LNCaP clone FGC (cell line): ENCODE measurements at regions not wholly inside any gene's neighbourhood (a gene's known extent, or its start where the extent isn't known, plus 50 kb on each side); places are given as distances from the start of the nearest gene placed in this dataset.
"Not testable (repeated sequence)": the region's sequence is repeated elsewhere in the genome, so short reads cannot be mapped to it uniquely, and the experiment has no call there.

ENCODE experiments used
- DNase-seq: peaks from one replicate; pipeline ENCODE4 v3.0.0-alpha.2; 2011; ENCODE audit warnings: low read depth
- H3K4me3 ChIP-seq: 2 replicates; pipeline ENCODE4 v1.5.1; 2011; ENCODE audit warnings: mild to moderate bottlenecking, low read depth, low read length, control low read depth

DNA sequence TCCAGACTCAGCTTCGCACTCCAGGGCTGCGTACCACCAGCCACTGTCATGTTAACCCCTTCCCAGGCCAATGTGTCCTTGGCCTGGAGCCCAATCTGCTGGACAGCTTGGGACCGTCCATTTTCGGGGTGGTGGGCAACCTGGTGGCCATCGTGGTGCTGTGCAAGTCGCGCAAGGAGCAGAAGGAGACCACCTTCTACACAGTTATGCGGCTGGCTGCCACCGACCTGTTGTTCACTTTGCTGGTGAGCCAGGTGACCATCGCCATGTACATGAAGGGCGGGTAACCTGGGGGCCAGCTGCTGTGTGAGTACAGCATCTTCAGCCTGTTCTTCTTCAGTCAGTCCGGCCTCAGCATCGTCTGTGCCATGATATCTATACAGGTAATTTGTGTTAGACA lies 90.3 kb upstream of the ZNG1F start:
- DNase-seq, H3K4me3 ChIP-seq: not testable (repeated sequence)

DNA sequence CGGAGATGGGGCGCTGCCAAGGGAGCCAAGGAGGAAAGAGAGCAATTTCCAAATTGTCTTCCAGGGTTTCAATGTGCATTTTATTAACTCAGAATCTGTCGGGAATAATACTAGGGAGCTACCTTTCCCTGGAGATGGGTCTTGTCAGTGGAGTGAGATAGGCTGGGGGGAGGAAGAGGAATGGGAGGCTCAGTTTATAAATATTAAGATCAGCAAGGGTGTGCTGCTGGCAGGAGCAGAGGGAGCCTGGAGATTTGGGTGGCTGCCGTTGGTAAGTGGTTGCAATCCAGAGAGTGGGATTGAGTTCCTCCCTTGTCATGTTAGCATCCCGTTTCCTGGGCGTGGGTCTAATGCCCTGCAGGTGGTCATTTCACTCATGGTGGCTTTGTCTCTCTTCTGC lies 89.9 kb upstream of the ZNG1F start:
- not testable (repeated sequence) for DNase-seq

DNA sequence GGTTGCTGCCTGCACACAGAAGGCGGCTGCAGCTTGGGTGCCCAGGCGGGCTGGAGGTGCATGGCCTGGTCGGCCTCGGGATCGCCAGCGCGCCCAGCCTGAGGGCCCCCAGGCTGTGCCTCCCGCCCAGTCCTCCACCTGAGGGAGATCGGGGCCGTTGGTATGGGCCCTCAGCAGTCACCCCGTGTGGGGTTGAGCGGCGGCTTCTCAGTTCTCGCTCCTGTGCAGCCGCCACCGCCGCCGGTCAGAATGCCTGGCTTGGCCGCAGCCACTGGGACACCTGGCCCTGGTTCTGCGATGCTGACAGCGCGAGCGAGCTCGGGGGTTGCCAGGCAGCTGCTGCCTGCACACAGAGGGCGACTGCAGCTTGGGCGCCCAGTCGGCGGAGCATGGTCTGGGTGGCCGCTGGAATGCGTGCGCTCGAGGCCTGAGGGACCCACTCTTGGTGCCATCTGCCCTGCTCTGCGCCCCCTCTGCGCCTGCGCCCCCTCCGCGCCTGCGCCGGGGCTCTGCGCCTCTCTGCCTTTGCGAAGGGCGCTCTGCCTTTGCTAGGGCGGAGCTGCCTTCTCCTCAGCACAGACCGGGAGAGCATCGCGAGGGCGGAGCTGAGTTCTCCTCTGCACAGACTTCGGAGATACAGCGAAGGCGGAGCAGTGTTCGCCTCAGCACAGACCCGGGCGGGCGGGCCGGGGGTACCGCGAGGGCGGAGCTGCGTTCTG lies 84.6 kb upstream of the ZNG1F start:
- peak overlapping the region; percentile 38 for H3K4me3 ChIP-seq
- DNase-seq = peak; percentile 19

More for the DNA sequence above, 89.9 kb upstream of the ZNG1F start:
- H3K4me3 ChIP-seq = not testable (repeated sequence)

DNA sequence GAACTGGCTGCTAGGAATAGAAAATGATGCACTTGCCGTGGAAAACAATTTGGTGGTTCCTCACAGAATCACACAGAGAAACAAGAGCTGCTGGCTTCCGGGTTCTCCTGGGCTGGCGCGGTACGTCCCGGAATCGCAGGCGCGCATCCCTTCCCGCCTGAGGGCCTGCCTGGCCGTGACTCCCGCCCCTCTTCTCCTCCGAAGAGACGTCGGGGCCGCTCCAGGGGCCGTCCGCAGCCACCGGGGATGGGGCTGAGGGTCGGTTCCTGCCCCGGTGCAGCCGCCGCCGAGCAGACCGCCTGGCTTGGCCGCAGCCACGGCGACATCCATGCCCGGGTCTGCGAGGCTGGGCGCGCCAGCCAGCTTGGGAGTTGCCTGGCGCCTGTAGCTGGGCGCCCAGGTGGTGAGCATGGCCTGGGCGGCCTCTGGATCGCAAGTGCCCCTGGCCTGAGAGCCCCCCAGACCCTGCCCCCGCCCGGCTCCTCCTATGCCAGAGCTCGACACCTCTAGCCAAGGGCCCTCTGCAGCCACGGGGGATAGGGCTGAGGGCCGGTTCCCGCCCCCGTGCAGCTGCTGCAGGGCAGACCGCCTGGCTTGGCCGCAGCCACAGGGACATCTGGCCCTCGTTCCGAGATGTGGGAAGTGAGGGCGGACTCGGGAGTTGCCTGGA lies 83.9 kb upstream of the ZNG1F start:
- not testable (repeated sequence) for DNase-seq, H3K4me3 ChIP-seq

DNA sequence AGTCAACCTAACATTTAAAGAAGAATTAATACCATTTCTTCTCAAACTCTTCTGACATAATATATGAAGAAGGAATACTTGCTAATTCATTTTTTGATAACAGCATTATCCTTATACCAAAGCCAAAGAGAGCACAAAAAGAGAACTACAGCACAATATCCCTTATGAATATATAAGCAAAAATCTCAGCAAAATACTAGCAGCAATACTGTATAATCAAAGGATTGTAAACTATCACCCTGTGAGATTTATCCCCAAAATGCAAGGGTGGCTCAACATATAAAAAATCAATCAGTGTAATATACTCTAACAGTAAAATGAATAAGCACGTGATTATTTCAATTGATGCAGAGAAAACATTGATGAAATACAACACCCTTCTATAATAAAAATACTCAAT lies 81.9 kb upstream of the ZNG1F start:
- DNase-seq, H3K4me3 ChIP-seq: not testable (repeated sequence)

DNA sequence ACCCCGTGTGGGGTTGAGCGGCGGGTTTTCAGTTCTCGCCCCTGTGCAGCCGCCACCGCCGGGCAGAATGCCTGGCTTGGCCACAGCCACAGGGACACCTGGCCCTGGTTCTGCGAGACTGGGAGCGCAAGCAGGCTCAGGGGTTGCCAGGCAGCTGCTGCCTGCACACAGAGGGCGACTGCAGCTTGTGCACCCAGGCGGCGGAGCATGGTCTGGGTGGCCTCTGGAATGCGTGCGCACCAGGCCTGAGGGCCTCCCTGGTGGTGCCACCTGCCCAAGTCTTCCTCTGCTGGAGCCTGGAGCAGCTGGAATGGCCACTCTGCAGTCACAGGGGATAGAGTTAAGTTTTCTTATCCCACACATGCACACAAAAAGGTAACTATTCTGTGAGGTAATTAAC lies 80.4 kb upstream of the ZNG1F start:
- H3K4me3 ChIP-seq, DNase-seq: not testable (repeated sequence)

DNA sequence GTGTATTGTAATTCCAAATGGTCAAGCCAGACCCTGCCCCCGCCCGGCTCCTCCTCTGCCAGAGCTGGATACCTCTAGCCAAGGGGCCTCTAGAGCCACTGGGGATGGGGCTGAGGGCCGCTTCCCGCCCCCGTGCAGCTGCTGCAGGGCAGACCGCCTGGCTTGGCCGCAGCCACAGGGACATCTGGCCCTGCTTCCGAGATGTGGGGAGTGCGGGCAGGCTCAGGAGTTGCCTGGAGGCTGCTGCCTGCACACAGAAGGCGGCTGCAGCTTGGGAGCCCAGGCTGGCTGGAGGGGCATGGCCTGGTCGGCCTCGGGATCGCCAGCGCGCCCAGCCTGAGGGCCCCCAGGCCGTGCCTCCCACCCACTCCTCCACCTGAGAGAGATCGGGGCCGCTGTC lies 79.9 kb upstream of the ZNG1F start:
- not testable (repeated sequence) for H3K4me3 ChIP-seq, DNase-seq

DNA sequence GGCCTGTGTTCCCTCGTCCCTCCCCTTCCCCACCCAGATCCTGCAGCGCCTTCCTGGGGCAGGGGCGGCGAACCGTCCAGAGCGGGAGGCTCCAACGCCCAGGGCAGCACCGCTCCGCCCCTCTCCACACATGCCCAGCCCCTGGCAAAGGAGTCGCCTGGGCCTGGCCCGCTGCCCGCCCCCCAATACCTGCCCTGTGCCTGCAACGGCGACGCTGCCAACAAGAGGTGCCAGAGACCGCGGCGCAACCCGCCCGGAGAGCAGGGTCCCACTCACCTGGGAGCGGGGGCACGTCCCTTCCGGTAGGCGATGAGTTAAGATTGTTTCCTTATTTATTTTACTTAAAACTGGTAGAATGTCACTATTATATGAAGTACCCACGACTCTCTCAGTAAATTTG lies 77.5 kb upstream of the ZNG1F start:
- DNase-seq, H3K4me3 ChIP-seq: not testable (repeated sequence)

DNA sequence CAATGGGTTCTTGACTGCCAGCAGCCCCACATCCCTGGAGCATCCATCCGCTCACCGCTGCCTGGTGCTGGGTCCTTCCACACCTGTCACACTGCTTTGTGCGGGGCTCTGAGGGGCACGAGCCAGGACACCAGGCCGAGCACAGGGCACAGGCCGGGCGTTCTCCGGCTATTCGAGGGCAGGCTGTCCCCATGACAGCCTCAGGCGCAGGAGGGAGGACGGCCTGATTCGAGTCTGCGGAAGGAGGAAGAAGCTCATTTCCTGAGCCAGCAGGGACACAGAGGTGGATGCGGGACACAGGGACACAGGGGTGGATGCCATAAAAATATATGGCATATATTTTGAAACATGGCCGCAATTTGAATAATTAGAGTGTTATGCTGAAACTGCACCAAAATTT lies 76.9 kb upstream of the ZNG1F start:
- not testable (repeated sequence) for DNase-seq, H3K4me3 ChIP-seq

DNA sequence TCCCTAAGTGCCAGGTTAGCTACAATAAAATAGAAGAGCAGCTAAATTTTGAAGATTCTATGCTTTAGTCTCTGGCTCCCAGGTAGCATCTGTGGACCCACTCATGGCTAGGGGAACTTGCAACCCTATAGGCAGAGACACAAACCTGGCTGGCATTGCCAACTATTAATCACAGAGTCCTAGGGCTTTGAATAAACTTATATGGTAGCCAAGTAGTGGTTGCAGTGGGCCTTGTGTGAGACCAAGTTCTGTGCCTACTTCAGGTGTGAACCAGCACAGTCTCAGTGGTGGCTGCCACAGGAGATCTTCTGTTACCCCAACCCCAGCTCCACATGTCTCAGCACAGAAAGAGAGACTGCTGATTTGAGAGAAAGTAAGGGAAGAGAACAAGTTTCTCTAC lies 62.9 kb upstream of the ZNG1F start:
- DNase-seq, H3K4me3 ChIP-seq: not testable (repeated sequence)

DNA sequence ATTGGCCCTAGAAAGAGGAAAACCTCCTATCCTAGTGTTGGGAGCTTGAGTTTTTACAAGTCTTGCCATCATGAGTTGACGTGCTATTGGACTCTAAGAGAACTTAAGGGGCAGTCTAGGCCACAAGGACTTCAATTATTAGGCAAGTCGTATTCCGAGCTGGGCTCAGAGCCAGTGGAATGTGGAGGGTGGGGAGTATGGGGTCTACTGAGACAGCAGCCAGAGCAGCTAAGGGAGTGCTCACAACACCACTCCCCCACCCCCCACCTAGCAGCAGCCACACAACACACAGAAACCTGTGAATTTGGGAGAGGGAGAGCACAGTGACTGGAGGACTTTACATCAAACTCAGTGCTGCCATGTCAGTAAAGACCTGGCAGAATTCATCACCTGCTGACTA lies 62.0 kb upstream of the ZNG1F start:
- DNase-seq = not testable (repeated sequence)

DNA sequence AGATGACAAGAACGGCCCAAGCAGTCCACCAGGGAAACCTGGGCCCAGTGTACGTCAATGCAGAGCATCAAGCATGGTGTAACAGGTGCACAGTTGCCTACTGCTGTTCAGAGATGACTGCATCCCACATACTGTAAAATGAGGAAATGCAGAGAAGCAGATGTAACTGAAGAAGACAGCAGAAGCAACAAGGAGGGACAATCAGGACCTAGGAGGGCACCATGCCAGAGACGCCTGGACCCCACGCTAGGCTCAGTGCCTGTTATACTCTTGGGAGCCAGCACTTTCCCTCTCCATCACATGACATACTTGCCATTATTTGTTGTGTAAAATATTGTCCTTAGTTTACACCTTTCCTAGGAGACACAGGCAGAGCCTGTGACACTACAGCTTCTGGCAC lies 57.6 kb upstream of the ZNG1F start:
- not testable (repeated sequence) for H3K4me3 ChIP-seq, DNase-seq

More for the DNA sequence above, 62.0 kb upstream of the ZNG1F start:
- H3K4me3 ChIP-seq = not testable (repeated sequence)
